HEK293 (cell line): ENCODE measurements at regions not wholly inside any gene's neighbourhood (a gene's known extent, or its start where the extent isn't known, plus 50 kb on each side); places are given as distances from the start of the nearest gene placed in this dataset.

ENCODE experiments used
- CTCF ChIA-PET: fragments of 350-600 bp; formaldehyde crosslinking; extraction: SDS; loops from one replicate; lab custom pipeline; 2021; ENCODE audit warnings: antibody characterized with exemption; lab: Yijun Ruan, JAX
- POLR2A ChIA-PET: fragments of 300-600 bp; formaldehyde crosslinking; extraction: SDS; loops from one replicate; lab custom pipeline; 2020; ENCODE audit warnings: antibody characterized with exemption, inconsistent platforms; lab: Yijun Ruan, JAX
- H3K27ac ChIP-seq: fragments of 200-500 bp; sonication (Bioruptor generic); 2 replicates; pipeline ENCODE4 v1.5.1; 2014; ENCODE audit warnings: low read depth, low read length, control low read depth, inconsistent platforms; ENCODE audit errors: extremely low read depth
- H3K36me3 ChIP-seq, 2 experiments: fragments of 200-500 bp in 1 of 2; sonication (Bioruptor generic) in 1 of 2; 1 replicate in 1 of 2; 2 replicates in 1 of 2; pipeline ENCODE4 v1.5.1; 2014 to 2017; ENCODE audit warnings: inconsistent platforms in 2 of 2, low read length in 2 of 2; ENCODE audit not compliant: control insufficient read depth in 2 of 2, insufficient read depth in 1 of 2
- H3K4me1 ChIP-seq: fragments of 200-500 bp; sonication (Bioruptor generic); 2 replicates; pipeline ENCODE4 v1.5.1; 2014; ENCODE audit warnings: mild to moderate bottlenecking, low read length, inconsistent platforms; ENCODE audit not compliant: control insufficient read depth, insufficient read depth
- H3K4me3 ChIP-seq: 2 replicates; pipeline ENCODE4 v1.5.1; 2011; ENCODE audit warnings: low read depth, mild to moderate bottlenecking, control low read depth, low read length, moderate library complexity
- H3K9me3 ChIP-seq: fragments of 200-500 bp; sonication (Bioruptor generic); 2 replicates; pipeline ENCODE4 v1.5.1; 2014; ENCODE audit warnings: low read depth, low read length, inconsistent platforms; ENCODE audit not compliant: control insufficient read depth, insufficient read depth
- BCL11B ChIP-seq: fragments of 450-650 bp; formaldehyde crosslinking; IDR thresholded peaks from 2 replicates; pipeline ENCODE4 v1.5.1; 2016; ENCODE audit warnings: low read depth, missing biosample characterization, missing genetic modification characterization
- ELK4 ChIP-seq: IDR thresholded peaks from 2 replicates; pipeline ENCODE4 v1.6.1; 2011; ENCODE audit warnings: mild to moderate bottlenecking, low read depth, low read length, borderline replicate concordance
- GFI1B ChIP-seq: fragments of 450-650 bp; formaldehyde crosslinking; IDR thresholded peaks from 2 replicates; pipeline ENCODE4 v1.5.1; 2016; ENCODE audit warnings: missing biosample characterization, missing genetic modification characterization
- HIC1 ChIP-seq: fragments of 450-650 bp; formaldehyde crosslinking; IDR thresholded peaks from 2 replicates; pipeline ENCODE4 v1.5.1; 2016; ENCODE audit warnings: missing biosample characterization, missing genetic modification characterization
- HOXD13 ChIP-seq: sonication (generic); formaldehyde crosslinking; IDR thresholded peaks from 2 replicates; pipeline ENCODE4 v1.8.0; 2022; ENCODE audit warnings: missing genetic modification reagents, borderline replicate concordance
- SALL2 ChIP-seq: fragments of 450-650 bp; formaldehyde crosslinking; IDR thresholded peaks from 2 replicates; pipeline ENCODE4 v1.5.0; 2017; ENCODE audit warnings: missing biosample characterization, mild to moderate bottlenecking, missing genetic modification characterization, borderline replicate concordance
- ZNF140 ChIP-seq: fragments of 450-650 bp; formaldehyde crosslinking; IDR thresholded peaks from 2 replicates; pipeline ENCODE4 v1.5.1; 2016; ENCODE audit warnings: missing biosample characterization, missing genetic modification characterization
- ZNF146 ChIP-seq: fragments of 450-650 bp; formaldehyde crosslinking; IDR thresholded peaks from 2 replicates; pipeline ENCODE4 v1.5.1; 2016; ENCODE audit warnings: missing biosample characterization, missing genetic modification characterization
- ZNF169 ChIP-seq: fragments of 450-650 bp; formaldehyde crosslinking; IDR thresholded peaks from 2 replicates; pipeline ENCODE4 v1.5.1; 2016; ENCODE audit warnings: missing biosample characterization, missing genetic modification characterization
- ZNF24 ChIP-seq: fragments of 450-650 bp; formaldehyde crosslinking; IDR thresholded peaks from 2 replicates; pipeline ENCODE4 v1.5.1; 2016; ENCODE audit warnings: missing biosample characterization, missing genetic modification characterization
- ZNF510 ChIP-seq: fragments of 450-650 bp; formaldehyde crosslinking; IDR thresholded peaks from 2 replicates; pipeline ENCODE4 v1.5.1; 2018; ENCODE audit warnings: mild to moderate bottlenecking, missing genetic modification characterization, missing biosample characterization; ENCODE audit not compliant: insufficient replicate concordance
- ZNF580 ChIP-seq: fragments of 450-650 bp; formaldehyde crosslinking; IDR thresholded peaks from 2 replicates; pipeline ENCODE4 v1.5.1; 2016; ENCODE audit warnings: missing biosample characterization, missing genetic modification characterization
- ZNF645 ChIP-seq: fragments of 450-650 bp; formaldehyde crosslinking; IDR thresholded peaks from 2 replicates; pipeline ENCODE4; 2016; ENCODE audit warnings: missing biosample characterization, missing genetic modification characterization
- ZNF677 ChIP-seq: fragments of 450-650 bp; IDR thresholded peaks from 2 replicates; pipeline ENCODE4 v1.5.0; 2018; ENCODE audit warnings: missing biosample characterization, mild to moderate bottlenecking, missing genetic modification characterization, moderate library complexity
- ZSCAN18 ChIP-seq: fragments of 450-650 bp; formaldehyde crosslinking; IDR thresholded peaks from 2 replicates; pipeline ENCODE4 v1.5.1; 2016; ENCODE audit warnings: missing biosample characterization, missing genetic modification characterization
- TF ChIP-seq, protein P1 (sequence below): fragments of 450-650 bp; formaldehyde crosslinking; IDR thresholded peaks from 2 replicates; pipeline ENCODE4 v1.5.1; 2017; ENCODE audit warnings: missing biosample characterization, missing genetic modification characterization
- TF ChIP-seq, protein P2 (sequence below): fragments of 450-650 bp; formaldehyde crosslinking; IDR thresholded peaks from 2 replicates; pipeline ENCODE4 v1.5.1; 2017; ENCODE audit warnings: missing biosample characterization, mild to moderate bottlenecking, missing genetic modification characterization, moderate library complexity
- TF ChIP-seq, protein P3 (sequence below): fragments of 450-650 bp; formaldehyde crosslinking; IDR thresholded peaks from 2 replicates; pipeline ENCODE4 v1.5.1; 2016; ENCODE audit warnings: missing biosample characterization, missing genetic modification characterization

GRCh38 chr1:4053160-4053748 lies 153.2 kb upstream of the C1orf174 start (continued):
- TF ChIP-seq BCL11B (no peak), ZNF169 (no peak)

GRCh38 chr1:4053774-4054173 lies 153.7 kb upstream of the C1orf174 start:
- ChIA-PET CTCF (no interaction called here), POLR2A (no interaction called here)
- Histone ChIP-seq H3K9me3 (no peaks in the 10 kb centered on the region), H3K4me3 (no peak overlapping the region), H3K27ac (no peak overlapping the region), H3K36me3 (no peaks in the 10 kb centered on the region), H3K4me1 (no peaks in the 10 kb centered on the region)
- TF ChIP-seq, protein P1, sequence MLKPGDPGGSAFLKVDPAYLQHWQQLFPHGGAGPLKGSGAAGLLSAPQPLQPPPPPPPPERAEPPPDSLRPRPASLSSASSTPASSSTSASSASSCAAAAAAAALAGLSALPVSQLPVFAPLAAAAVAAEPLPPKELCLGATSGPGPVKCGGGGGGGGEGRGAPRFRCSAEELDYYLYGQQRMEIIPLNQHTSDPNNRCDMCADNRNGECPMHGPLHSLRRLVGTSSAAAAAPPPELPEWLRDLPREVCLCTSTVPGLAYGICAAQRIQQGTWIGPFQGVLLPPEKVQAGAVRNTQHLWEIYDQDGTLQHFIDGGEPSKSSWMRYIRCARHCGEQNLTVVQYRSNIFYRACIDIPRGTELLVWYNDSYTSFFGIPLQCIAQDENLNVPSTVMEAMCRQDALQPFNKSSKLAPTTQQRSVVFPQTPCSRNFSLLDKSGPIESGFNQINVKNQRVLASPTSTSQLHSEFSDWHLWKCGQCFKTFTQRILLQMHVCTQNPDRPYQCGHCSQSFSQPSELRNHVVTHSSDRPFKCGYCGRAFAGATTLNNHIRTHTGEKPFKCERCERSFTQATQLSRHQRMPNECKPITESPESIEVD (tag by site-specific recombination), result no peak
- TF ChIP-seq SALL2 (tag by site-specific recombination), result no peak
- no peak for TF ChIP-seq ZNF24 (tag by site-specific recombination)
- no peak for TF ChIP-seq GFI1B (tag by site-specific recombination)
- no peak for TF ChIP-seq HOXD13 (CRISPR knock-in tag)
- no peak for TF ChIP-seq ZNF510

DNA sequence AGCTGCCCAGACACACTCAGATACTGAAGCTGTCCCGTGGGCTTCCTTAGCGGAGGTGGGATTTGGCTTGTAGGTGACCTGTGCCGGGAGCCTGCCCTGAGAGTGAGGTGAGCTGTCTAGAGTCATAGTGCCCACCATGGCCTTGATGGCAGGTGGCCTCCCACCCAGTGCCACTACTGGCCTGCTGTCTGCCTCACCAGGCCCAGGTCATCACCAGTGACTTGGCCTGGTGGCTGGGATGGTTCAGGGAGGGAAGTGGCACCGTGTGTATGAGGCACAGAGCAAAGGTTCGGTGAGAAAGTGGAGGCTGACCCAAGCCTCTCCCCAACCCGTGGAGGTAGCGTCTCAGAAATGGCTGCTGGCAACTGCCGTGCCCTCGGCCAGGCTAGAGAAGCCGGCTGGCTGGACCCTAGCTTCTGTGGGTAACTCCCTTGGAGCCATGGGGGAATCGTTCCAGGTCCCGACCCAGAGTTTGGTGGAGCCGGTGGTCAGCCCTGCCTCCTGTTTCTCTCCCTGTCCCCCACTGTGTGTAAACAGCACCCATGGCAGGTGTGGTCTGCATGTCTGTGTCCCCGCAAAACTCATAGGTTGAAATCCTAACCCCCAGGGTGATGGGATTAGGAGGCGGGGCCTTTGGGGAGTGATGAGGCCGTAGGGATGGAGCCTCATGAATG lies 155.4 kb upstream of the C1orf174 start:
- ChIA-PET CTCF (no interaction called here), POLR2A (no interaction called here)
- Histone ChIP-seq H3K27ac (no peak overlapping the region), H3K36me3 (no peaks in the 10 kb centered on the region), H3K4me3 (no peak overlapping the region), H3K9me3 (no peaks in the 10 kb centered on the region), H3K4me1 (no peaks in the 10 kb centered on the region)
- no peak for TF ChIP-seq ZNF645 (tag by site-specific recombination)
- TF ChIP-seq, all 188 proteins: peak for 0

DNA sequence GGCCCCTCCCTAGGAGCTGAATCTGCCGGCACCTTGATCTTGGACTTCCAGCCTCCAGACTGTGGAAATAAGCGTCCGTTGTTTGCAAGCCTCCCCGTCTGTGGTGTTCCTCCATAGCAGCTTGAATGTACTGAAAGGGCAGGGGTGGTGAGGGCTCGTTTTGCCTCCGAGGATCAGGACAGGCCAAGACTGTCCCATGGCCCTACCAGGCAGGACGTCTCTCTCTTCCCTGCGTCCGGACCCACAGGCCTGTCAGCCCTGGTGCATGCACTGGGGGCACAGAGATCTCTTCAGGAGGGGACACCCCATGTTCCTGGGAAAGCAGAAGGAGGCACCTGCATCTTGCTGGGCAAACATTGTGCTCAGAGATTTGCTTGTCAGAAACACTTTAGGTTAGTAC lies 156.3 kb upstream of the C1orf174 start:
- Histone ChIP-seq H3K9me3 (no peaks in the 10 kb centered on the region), H3K4me3 (no peak overlapping the region), H3K27ac (no peak overlapping the region), H3K36me3 (no peaks in the 10 kb centered on the region), H3K4me1 (no peaks in the 10 kb centered on the region)
- ChIA-PET POLR2A (no interaction called here), CTCF (no interaction called here)
- no peak for TF ChIP-seq ELK4
- TF ChIP-seq, protein P2, sequence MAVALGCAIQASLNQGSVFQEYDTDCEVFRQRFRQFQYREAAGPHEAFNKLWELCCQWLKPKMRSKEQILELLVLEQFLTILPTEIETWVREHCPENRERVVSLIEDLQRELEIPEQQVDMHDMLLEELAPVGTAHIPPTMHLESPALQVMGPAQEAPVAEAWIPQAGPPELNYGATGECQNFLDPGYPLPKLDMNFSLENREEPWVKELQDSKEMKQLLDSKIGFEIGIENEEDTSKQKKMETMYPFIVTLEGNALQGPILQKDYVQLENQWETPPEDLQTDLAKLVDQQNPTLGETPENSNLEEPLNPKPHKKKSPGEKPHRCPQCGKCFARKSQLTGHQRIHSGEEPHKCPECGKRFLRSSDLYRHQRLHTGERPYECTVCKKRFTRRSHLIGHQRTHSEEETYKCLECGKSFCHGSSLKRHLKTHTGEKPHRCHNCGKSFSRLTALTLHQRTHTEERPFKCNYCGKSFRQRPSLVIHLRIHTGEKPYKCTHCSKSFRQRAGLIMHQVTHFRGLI (tag by site-specific recombination), result no peak
- TF ChIP-seq ZNF140 (tag by site-specific recombination), result no peak
- no peak for TF ChIP-seq ZNF580
- no peak for TF ChIP-seq HIC1 (tag by site-specific recombination)
- no peak for TF ChIP-seq ZNF146 (tag by site-specific recombination)
- no peak for TF ChIP-seq ZSCAN18 (tag by site-specific recombination)
- no peak for TF ChIP-seq ZNF677 (tag by site-specific recombination)
- TF ChIP-seq, protein P3, sequence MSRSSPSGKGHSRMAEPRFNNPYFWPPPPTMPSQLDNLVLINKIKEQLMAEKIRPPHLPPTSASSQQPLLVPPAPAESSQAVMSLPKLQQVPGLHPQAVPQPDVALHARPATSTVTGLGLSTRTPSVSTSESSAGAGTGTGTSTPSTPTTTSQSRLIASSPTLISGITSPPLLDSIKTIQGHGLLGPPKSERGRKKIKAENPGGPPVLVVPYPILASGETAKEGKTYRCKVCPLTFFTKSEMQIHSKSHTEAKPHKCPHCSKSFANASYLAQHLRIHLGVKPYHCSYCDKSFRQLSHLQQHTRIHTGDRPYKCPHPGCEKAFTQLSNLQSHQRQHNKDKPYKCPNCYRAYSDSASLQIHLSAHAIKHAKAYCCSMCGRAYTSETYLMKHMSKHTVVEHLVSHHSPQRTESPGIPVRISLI (tag by site-specific recombination), result no peak
